ENCODE measurements at regions not wholly inside any gene's neighbourhood (a gene's known extent, or its start where the extent isn't known, plus 50 kb on each side); places are given as distances from the start of the nearest gene placed in this dataset.

DNA sequence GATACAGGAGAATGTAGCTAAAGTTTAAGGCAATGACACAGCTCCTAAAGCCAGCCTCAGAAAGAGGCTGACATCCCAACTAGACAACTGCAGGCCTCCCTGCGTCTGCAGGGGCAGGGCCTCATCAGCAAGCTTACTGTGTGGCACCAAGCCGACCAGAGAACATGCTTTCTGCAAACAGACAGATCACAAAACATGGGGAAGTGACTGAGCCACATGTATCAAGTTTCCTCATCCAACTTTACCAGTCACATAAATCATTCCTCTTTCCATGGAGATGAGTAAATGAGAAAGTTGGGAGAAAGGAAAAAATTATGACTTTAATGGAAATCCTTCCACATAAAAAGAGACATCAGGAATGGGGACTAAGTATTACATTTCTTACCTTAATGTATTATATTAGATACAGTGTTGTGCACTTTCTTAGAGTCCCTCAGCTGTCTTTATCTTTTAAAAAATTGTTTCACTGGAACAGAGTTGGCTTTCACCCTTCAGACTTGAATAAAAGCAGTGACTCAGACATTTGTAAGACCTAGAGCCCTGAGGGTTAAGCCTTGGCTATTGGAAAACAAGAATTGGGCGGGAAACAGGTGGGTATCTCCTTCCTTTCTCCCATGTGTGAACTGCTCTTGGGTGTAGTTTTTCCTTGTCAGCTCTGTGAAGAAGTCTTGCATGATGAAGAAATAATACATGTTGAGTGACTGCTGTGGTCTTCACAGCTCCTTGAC lies 305.7 kb upstream of the SNX7 start:
- H3K9ac ChIP-seq (ENCODE audit: insufficient read depth in 1 of 2, low read length in 2 of 2), result no peak overlapping the region
- H3K9me3 ChIP-seq (ENCODE audit: control insufficient read depth in 4 of 4, insufficient read depth in 3 of 4, low read length in 3 of 4), result no peaks in the 10 kb centered on the region
- DNase-seq, result no peak
- ATAC-seq (ENCODE audit: insufficient read depth, low FRiP score), result no peak
- no peak overlapping the region for H3K4me3 ChIP-seq
- H3K4me1 ChIP-seq (ENCODE audit: control insufficient read depth in 5 of 5, insufficient read depth in 5 of 5, low read length in 5 of 5), result peaks cover 0 to 2% (median 0%) of the 10 kb centered on the region in 5 donors
- H3K27ac ChIP-seq (ENCODE audit: low read depth in 1 of 2, low read length in 1 of 2), result no peak overlapping the region
- no peaks in the 10 kb centered on the region for H3K27me3 ChIP-seq (ENCODE audit: control insufficient read depth in 3 of 3, insufficient read depth in 3 of 3, low read length in 2 of 3)
- TF ChIP-seq, protein P1, sequence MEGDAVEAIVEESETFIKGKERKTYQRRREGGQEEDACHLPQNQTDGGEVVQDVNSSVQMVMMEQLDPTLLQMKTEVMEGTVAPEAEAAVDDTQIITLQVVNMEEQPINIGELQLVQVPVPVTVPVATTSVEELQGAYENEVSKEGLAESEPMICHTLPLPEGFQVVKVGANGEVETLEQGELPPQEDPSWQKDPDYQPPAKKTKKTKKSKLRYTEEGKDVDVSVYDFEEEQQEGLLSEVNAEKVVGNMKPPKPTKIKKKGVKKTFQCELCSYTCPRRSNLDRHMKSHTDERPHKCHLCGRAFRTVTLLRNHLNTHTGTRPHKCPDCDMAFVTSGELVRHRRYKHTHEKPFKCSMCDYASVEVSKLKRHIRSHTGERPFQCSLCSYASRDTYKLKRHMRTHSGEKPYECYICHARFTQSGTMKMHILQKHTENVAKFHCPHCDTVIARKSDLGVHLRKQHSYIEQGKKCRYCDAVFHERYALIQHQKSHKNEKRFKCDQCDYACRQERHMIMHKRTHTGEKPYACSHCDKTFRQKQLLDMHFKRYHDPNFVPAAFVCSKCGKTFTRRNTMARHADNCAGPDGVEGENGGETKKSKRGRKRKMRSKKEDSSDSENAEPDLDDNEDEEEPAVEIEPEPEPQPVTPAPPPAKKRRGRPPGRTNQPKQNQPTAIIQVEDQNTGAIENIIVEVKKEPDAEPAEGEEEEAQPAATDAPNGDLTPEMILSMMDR (IDR thresholded peaks at IDR 0.05; ENCODE audit: control extremely low read depth, extremely low read depth), result no peak
- H3K36me3 ChIP-seq (ENCODE audit: control insufficient read depth in 4 of 4, insufficient read depth in 4 of 4, low read length in 4 of 4), result no peaks in the 10 kb centered on the region
- 68 to 73% methylated on average over 3 of the region's 3 CpGs for WGBS, 2 donors

DNA sequence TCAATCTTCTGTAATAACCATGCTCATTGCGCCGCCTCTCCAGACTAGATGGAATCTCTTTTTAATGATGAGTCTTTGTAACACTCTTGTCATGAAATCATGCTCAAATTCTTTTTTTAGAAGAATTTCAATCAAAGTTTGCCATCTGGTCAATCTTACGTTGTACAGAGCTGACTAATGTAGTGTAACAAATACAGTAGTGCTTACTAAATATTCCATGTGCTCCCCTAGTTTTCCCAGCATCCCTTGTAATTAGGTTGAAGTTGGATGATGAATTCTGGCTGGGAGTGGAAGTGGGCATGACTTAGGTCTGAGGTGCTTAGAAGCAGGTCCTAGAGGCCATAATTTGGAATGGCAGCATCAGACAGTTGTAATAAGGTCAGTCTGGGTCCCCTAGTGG lies 309.1 kb upstream of the SNX7 start:
- H3K9ac ChIP-seq (ENCODE audit: insufficient read depth in 1 of 2, low read length in 2 of 2), result no peak overlapping the region
- no peaks in the 10 kb centered on the region for H3K27me3 ChIP-seq (ENCODE audit: control insufficient read depth in 3 of 3, insufficient read depth in 3 of 3, low read length in 2 of 3)
- DNase-seq, result no peak
- H3K9me3 ChIP-seq (ENCODE audit: control insufficient read depth in 4 of 4, insufficient read depth in 3 of 4, low read length in 3 of 4), result no peaks in the 10 kb centered on the region
- no peaks in the 10 kb centered on the region for H3K36me3 ChIP-seq (ENCODE audit: control insufficient read depth in 4 of 4, insufficient read depth in 4 of 4, low read length in 4 of 4)
- no peak overlapping the region for H3K27ac ChIP-seq (ENCODE audit: low read depth in 1 of 2, low read length in 1 of 2)
- H3K4me1 ChIP-seq (ENCODE audit: control insufficient read depth in 5 of 5, insufficient read depth in 5 of 5, low read length in 5 of 5), result peaks cover 0 to 2% (median 0%) of the 10 kb centered on the region in 5 donors
- ATAC-seq (ENCODE audit: insufficient read depth, low FRiP score), result no peak
- WGBS, 2 donors, result 88 to 89% methylated on average over 3 of the region's 3 CpGs
- no peak overlapping the region for H3K4me3 ChIP-seq
- TF ChIP-seq, protein P1 (IDR thresholded peaks at IDR 0.05; ENCODE audit: control extremely low read depth, extremely low read depth), result no peak

DNA sequence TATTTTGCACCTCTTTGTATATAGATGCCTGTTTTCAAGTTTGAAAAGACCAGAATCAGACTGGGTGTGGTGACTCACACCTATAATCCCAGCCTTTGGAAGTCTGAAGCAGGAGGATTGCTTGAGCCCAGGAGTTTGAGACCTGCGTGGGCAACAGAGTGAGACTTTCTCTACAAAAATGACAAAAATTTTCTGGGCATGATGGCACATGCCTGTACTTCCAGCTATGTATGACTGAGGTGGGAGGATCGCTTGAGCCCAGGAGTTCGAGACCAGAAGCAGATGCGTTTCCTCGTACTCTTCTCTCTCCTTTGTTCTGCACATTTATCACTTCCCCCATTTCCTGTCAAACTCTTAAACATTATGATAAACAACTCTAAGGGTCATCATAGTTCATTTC lies 310.0 kb upstream of the SNX7 start:
- ATAC-seq (ENCODE audit: insufficient read depth, low FRiP score), result no peak
- 59 to 65% methylated on average over 5 of the region's 5 CpGs for WGBS, 2 donors

More for the DNA sequence above, 310.0 kb upstream of the SNX7 start:
- TF ChIP-seq, protein P1 (IDR thresholded peaks at IDR 0.05; ENCODE audit: control extremely low read depth, extremely low read depth), result no peak
- Histone ChIP-seq H3K4me3 (no peak overlapping the region), H3K36me3 (ENCODE audit: control insufficient read depth in 4 of 4, insufficient read depth in 4 of 4, low read length in 4 of 4) (no peaks in the 10 kb centered on the region), H3K27me3 (ENCODE audit: control insufficient read depth in 3 of 3, insufficient read depth in 3 of 3, low read length in 2 of 3) (no peaks in the 10 kb centered on the region), H3K4me1 (ENCODE audit: control insufficient read depth in 5 of 5, insufficient read depth in 5 of 5, low read length in 5 of 5) (peaks cover 0 to 2% (median 0%) of the 10 kb centered on the region in 5 donors), H3K9me3 (ENCODE audit: control insufficient read depth in 4 of 4, insufficient read depth in 3 of 4, low read length in 3 of 4) (no peaks in the 10 kb centered on the region), H3K9ac (ENCODE audit: insufficient read depth in 1 of 2, low read length in 2 of 2) (no peak overlapping the region), H3K27ac (ENCODE audit: low read depth in 1 of 2, low read length in 1 of 2) (no peak overlapping the region)
- DNase-seq, result no peak
